NCI-H1694 (cell line): ENCODE measurements at regions not wholly inside any gene's neighbourhood (a gene's known extent, or its start where the extent isn't known, plus 50 kb on each side); places are given as distances from the start of the nearest gene placed in this dataset.
"Not testable (repeated sequence)": the region's sequence is repeated elsewhere in the genome, so short reads cannot be mapped to it uniquely, and the experiment has no call there.

Source experiments
- DNase-seq: peaks from one replicate; lab custom pipeline; 2025; lab: John Stamatoyannopoulos, UW

DNA sequence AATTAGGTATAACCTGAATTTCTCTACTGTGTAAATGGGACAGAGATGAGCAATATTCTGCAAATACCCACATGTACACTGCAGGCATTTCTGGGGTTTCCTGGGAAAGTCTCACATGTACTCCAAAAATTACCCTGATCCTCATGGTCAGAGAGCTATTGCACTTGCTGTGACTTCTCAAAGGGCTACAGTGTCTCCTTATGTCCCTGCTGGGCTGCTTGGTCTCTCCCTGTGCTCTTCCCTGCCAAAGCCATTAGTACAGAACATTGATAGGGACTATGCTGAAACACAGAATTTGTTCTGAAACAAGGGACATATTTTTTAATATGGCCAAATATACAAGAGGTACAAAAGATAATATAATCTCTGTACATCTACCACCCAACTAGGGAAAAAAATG lies 924.4 kb upstream of the NXPH2 start:
- no peak for DNase-seq

DNA sequence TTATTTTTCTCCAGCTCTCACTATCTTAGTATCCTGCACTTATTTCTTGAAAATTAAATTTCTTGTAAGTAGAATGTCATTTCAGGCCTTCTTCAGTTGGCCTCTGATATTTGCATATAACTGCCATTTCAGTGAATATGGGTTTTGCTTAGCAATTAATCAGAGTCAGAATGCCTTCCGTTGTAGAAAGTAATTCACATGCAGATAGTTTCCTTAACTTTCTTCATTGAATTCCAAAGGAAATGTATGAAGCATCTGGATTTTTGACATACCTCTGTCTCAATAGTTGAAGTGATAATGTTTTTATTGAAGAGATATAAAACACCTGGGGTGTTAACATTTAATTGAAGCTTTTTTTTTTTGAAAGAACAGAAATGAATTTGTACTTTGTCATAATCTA lies 914.1 kb upstream of the NXPH2 start:
- DNase-seq = no peak

DNA sequence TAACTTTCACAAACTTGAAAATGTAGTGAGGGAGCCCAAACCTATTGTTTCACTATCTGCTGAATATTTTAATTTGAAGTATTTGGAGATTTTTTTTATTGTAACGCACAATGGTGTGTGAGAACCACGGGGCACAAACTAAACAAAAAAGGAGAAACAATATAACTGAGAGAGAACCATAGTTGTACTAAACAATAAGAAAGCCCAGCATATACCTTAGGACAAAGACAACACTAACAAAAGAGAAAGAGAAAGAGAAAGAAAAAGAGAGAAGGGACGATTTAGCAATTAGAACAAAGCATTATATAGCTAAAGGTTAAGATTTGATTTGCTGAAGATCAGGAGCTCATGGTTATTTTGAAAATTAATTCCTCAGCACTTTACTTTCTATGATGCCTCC lies 906.0 kb upstream of the NXPH2 start:
- no peak for DNase-seq

DNA sequence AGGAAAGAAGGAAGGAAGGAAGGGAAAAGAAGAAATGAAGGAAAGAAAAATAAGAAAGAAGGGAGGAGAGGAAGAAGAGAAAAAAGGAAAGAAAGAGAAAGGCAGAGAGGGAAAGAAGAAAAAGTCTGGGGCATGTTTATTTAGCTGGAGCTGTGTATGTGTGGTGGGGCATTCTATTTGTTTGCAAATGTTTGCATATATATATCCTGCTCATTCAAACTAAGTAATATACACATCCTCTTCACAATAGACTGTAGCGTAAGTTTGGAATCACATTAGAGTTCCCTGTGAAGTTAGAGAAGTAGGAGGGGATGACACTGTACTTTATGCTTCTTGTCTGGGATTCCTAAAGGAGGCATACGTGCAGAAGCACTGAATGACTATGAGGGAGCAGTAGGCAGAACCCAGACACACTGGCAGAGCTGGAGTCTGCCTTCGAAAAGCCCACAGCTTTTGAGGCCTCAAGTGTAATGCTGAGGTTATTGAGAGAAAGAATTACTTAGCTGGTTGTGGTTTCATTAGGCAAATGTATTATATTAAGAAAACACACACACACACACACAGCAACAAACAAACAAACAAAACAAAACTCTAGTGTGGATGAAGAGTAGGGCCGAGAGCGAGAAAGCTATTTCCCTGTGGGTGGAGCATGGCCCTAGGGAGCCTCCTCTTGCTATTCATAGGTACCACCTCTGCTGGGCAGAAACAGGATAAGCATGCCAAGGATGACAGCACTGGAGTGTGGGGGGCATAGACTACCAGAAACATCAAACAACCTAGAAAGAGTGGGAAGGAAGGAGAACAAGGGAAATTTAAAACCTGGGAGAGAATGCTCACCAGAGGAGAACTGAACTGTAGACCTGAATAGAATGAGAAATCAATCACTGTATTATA lies 905.1 kb upstream of the NXPH2 start:
- no peak for DNase-seq

DNA sequence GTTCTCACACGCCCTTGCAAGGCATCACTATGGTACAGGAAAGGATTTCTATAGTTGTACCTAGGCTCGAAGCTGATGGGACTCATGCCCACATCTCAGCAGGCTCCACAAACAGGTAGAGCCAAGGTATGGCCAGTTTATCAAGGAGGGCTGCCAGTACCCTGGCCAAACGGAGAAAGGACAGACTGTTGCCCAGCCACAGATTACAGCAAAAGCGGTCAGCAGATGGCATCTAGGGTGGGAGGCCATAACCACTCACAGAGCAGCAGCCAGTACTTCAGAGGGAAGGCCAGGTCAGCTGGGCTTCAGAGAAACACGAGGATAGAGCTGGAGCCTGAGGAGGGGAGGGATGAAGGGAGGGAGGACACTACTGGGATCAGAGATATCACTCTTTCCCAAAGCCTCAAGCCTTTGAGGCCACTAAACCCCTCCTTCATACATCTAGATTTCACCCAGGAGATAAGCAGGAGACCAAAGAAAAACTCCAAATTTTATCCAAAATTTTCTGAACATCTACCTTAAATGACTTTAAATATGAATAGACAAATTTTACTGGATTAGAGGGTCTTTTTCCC lies 904.2 kb upstream of the NXPH2 start:
- DNase-seq = no peak

DNA sequence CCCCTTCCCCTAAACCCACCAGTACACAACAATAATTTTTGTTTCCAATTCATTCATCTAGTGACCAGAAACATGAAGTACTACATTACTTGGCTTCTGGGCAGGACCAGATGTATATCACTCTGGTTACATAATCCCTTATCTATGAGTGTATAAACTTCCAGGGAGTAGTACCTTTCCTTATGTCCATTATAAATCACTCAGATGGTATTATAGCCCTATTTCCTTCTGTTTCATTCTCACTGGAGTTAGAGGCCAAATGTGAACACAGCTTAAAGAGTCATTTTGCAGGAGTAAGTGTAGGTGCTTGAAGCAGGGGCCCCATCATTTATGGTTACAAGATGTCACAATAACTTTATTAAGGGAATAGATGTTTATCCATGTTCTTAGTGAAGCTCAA lies 894.4 kb upstream of the NXPH2 start:
- DNase-seq = no peak

DNA sequence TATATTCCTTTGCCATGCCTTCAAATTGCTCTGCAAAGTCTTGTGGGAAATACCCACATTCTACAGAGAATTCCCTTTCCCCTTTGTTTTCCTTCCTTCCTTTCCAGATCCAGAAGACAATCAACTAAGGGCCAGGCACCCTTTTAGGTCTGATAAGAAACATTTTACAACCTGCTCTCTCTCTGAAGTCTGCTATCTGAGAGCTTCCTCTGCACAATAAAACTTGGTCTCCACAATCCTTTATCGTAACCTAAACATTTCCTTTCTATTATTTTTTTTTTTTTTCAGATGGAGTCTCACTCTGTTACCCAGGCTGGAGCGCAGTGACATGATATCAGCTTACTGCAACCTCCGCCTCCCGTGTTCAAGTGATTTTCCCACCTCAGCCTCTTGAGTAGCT lies 893.3 kb upstream of the NXPH2 start:
- not testable (repeated sequence) for DNase-seq

DNA sequence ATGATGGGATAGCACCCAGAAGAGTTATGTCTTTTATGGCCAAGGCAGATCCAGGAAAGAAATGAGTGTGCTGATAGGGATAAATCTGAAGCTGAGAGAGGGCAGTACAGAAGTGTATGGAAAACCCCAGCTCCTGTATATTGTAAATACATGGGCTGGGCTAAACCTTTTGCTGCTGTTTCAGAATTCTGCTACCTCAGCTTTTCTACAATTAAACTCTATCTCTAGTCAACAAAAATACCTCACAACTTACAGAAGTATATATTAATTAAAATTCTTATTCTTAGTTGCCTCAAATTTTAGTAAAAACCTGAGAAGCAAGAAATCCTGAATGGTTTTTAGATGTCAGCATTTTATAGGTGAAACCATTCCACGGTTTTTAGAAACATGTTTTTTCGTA lies 889.5 kb upstream of the NXPH2 start:
- DNase-seq = no peak

DNA sequence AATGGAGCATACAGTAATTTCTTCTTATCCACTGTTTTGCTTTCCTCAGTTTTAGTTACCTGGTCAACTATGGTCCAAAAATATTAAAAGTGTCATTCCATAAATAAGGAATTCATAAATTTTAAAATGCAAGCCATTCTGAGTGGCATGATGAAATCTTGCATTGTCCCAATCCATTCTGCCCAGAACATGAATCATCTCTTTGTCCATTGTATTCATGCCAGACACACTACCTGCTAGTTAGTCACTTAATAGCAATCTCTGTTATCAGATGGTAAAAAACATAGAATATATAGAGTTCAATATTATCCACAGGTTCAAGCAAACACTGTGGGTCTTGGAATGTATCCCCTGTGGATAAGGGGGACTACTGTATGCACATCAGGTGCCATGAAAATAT lies 872.2 kb upstream of the NXPH2 start:
- no peak for DNase-seq

DNA sequence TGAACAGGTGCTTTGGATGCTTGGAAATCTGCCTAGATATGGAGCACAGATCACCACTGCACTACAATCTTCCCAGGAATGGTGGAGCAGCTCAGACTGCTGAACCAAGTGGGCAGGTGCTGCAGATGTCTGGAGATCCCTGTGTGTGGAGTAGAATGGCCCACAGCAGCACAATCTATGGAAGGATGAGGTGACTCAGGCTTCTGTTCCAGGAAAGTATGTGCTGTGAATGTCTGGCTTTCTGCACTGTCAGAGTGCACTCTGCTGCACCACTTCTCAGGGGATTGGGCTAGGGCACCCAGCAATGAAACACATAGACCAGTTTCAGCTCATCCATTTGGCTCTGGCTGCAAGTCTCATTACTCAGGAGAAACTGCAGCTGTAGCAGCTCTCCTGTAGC lies 865.4 kb upstream of the NXPH2 start:
- DNase-seq = no peak

DNA sequence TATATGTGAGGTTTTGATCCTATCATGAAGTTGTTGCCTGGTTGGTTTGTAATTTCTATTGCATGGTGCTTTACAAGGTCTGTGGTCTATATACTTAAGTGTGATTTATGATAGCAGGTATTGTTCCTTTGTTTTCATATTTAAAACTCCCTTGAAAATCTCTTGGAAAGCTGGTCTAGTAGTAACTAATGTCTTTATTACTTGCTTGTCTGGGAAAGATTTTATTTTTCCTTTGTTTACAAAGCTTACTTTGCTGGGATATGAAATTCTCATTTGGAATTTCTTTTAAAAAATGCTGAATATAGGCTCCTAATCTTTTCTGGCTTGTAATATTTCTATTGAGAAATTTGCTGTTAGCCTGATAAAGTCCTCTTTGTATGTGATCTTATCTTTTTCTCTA lies 862.9 kb upstream of the NXPH2 start:
- DNase-seq = no peak

DNA sequence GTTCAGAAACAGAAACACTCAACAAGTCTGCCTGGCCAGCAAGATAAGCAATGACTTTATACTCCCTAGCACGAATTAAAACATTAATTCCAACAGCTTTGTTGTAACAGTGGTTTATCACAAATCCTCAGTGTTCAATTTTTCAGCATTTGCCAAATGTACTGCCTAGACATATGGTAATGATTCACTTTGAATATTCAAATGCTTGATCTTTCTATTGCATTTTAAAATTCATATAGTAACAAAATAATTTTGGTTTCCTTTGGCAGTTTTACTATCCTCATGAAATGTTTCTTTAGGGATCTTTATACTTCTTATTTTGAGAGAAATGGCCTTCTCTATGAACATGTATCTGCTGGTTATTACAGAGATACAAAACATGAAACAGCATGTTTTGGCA lies 851.8 kb upstream of the NXPH2 start:
- no peak for DNase-seq

DNA sequence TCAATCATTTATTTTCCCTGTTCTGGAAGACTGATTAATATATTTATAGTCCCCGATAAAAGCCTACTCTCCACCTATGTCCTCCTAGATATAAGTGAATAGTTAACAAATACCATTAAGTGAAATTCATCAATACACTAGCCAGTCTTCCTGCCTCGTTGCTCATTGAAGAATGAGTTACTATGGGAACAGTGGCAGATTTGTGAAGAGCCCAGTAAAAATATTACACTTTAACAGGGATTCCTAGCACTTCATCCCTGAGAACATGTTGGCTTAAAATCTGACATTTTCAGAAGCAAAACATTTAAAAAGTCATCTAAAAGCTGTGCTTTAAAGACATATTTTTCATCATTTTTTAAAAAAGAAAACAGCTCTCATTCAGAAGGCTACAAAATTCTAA lies 848.7 kb upstream of the NXPH2 start:
- no peak for DNase-seq

DNA sequence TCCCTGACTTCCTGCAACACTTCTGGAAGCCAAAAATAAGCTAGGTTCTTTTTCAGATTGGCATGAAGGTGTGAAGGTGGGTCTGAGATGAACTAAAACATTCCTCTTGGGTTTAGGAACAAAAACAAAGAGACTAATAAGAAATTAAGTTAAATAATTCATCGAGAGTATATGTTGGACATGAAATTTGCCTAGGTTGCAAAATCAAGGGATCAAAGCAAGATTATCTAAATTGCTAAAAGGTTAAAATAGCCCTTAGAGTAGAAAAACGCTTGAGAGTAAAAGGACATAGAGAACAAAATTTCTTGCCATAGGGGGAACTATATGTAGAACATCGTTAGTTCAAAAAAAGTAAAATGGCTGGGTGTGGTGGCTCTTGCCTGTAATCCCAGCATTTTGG lies 845.9 kb upstream of the NXPH2 start:
- no peak for DNase-seq

DNA sequence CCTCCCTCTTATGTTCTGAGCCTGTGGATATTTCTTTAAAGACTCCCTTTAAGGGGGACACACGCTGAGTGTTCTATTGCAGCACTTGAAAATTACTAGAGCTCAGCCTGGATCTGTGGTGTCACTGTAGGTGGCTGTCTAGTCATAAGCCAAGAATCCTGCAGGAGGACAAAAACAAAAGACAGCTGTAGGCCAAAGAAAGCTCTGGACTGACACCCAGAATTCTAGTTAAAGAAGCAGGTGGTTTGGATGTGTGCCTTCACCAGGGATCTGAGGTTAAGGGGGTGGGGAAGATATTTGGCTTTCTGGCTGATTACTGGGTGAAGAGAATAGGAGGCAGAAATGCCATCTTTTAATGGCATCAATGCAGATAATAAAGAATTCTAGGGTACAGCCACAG lies 842.5 kb upstream of the NXPH2 start:
- no peak for DNase-seq

DNA sequence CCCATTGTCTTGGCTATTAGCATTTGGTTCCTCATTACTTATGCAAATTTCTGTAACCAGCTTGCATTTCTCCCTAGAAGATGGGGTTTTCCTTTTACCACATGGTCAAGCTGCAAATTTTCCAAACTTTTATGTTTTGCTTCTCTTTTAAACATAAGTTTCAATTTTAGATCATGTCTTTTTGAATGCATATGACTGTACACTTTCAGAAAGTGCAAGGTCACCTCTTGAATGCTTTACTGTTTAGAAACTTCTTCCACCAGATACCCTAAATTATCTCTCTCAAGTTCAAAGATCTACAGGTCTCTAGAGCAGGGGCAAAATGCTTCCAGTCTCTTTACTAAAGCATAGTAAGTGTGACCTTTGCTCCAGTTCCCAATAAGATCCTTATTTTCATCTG lies 837.6 kb upstream of the NXPH2 start:
- no peak for DNase-seq

DNA sequence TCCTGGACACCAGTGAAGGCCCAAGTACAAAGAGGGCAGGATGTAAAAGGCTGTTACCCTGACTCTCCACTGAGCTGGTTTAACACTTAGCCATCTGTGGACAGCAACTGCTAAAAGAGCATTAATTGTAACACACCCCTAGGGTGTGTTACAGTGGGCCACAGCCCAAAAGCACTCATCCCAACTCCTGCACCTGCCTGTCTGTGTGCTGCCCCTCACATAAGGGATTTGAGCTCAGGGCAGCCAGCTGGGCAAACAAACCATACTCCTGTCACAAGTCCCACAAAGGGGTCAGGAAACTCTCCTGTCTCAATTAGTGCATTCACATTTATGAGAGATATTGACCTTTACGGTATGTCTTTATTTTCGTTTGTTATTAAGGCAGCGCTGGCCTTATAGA lies 833.1 kb upstream of the NXPH2 start:
- no peak for DNase-seq

DNA sequence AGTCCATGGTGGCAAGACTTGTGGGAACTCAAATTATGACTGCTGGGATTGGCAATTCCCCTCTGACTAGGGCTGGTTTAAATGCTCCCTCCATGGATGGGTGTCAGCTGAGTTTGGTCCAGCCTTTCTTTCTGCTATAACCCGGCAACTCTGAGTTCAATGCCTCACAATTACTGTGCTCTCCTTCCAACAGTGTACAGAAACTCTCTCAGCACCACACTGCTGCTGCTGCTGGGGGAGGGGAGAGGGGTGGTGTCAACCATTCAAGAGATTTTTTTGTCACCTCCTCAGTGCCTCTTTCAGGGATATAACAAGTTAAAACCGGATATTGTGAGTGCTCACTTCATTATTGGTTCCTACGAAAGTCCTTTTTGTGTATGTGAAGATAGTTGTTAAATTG lies 830.3 kb upstream of the NXPH2 start:
- DNase-seq = no peak

DNA sequence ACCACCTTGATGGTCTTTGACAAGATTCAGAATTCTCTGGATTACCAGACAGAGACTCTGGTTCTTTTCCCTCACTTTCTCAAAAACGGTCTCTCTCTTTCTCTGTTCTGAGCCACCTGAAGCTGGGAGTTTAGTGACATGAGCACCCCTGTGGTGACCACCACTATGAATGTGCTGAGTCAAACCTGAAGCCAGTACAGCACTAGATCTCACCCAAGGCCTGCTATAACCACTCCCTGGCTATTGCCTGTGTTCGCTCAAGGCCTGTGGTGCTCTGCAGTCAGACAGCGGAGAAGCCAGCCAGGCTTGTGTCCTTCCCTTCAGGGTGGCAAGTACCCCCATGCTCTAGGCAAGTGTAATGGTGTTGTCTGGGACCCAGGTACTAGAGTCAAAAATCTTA lies 828.9 kb upstream of the NXPH2 start:
- DNase-seq = no peak

DNA sequence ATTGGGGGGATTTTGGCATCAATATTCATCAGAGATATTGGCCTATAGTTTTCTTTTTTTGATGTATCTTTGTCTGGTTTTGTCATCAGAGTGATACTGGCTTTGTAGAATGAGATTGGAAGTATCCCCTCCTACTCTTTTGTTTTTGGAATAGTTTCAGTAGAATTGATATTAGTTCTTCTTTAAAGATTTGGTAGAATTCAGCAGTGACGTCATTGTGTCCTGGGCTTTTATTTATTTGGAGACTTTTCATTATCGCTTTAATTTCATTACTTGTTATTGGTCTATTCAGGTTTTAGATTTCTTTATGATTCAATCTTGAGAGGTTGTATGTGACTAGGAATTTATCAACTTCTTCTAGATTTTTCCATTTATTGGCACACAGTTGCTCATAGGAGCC lies 825.5 kb upstream of the NXPH2 start:
- no peak for DNase-seq

DNA sequence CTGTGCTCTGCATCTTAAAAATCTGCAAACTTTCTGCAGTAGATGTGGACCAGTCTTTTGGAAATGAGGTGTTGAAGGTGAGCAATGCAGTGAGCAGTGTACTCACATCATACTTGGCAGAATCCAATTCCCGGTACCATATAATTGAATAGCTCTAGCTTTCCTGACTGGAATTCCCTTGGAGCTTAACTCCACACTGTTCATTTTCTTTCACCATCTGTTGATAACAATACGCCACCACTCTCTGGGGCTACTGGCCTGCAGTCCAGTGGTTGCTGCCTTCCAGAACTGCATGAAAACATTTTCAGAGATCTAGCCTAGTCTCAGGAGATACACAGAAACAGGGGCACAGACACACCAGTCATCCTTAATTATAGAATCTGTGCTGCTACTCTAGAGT lies 820.0 kb upstream of the NXPH2 start:
- DNase-seq = no peak

DNA sequence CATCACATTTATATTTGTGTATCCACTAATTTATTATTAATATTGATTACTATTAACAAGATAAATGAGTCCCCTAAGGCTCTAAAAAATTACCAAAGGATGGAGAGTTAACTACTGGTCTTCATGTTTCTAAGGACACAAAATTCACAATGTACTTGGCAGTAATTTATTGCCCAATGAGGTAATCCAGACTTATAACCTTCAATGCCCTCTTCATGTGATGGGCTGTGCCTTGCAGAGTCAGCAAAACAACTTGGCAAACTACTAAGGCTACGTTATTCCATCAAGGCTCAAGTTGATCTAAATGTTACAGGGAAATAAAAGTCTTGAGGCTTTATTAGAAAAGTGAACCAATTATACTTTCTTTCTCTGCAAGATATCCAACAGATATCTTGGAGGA lies 804.9 kb upstream of the NXPH2 start:
- DNase-seq = no peak

DNA sequence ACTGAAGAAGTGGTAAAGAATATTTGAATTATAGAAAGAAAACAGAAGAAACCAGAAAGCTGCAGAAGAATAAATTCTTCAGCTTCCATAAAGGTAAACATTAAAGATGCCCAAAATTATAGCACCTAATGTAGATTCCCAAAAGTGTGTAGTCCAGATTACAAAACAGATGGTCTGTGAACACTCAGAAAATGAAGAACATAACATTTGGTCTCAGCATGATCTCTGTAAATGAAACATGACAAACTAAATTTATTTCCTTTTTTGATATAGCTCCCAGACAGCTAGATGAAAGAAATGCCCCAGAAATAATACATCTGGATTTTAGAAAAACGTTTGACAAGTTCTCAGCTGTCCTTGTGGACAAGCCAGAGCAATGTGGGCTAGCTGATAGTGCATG lies 794.2 kb upstream of the NXPH2 start:
- no peak for DNase-seq

DNA sequence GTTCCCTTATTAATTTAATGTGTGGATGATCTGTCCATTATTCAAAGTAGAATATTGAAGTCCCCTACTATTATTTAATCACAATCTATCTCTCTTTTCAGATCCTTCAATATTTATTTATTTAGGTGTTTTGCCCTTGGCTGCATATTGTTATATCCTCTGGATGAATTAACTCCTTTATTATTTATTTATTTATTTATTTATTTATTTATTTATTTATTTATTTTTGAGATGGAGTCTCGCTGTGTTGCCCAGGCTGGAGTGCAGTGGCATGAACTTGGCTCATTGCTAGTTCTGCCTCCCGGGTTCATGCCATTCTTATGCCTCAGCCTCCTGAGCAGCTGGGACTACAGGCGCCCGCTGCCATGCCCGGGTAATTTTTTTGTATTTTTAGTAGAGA lies 776.6 kb upstream of the NXPH2 start:
- no peak for DNase-seq
